H9 (cell line): ENCODE measurements at regions not wholly inside any gene's neighbourhood (a gene's known extent, or its start where the extent isn't known, plus 50 kb on each side); places are given as distances from the start of the nearest gene placed in this dataset.

ENCODE experiments used
- DNase-seq: peaks from one replicate; pipeline ENCODE4 v3.0.0-alpha.2; 2017
- H2AFZ ChIP-seq: one replicate; pipeline ENCODE4 v1.6.1; 2013; ENCODE audit warnings: mild to moderate bottlenecking, low read length, control low read depth, moderate library complexity
- H2AK5ac ChIP-seq: 2 replicates; pipeline ENCODE4 v1.6.1; 2013; ENCODE audit warnings: low read length, control low read depth, mixed read lengths; ENCODE audit not compliant: insufficient read length
- H2BK120ac ChIP-seq: one replicate; pipeline ENCODE4 v1.6.1; 2013; ENCODE audit warnings: low read depth, mild to moderate bottlenecking, low read length, control low read depth, inconsistent platforms; ENCODE audit not compliant: poor library complexity, severe bottlenecking
- H2BK12ac ChIP-seq: 2 replicates; pipeline ENCODE4 v1.6.1; 2013; ENCODE audit warnings: low read length, control low read depth, mixed read lengths, low read depth; ENCODE audit not compliant: insufficient read length
- H2BK15ac ChIP-seq: 2 replicates; pipeline ENCODE4 v1.6.1; 2013; ENCODE audit warnings: low read depth, low read length, control low read depth
- H2BK20ac ChIP-seq: one replicate; pipeline ENCODE4 v1.6.1; 2013; ENCODE audit warnings: low read depth, mild to moderate bottlenecking, low read length, control low read depth, inconsistent platforms; ENCODE audit not compliant: poor library complexity, severe bottlenecking
- H2BK5ac ChIP-seq: 2 replicates; pipeline ENCODE4 v1.6.1; 2013; ENCODE audit warnings: low read length, control low read depth, mixed read lengths; ENCODE audit not compliant: insufficient read length
- H3K14ac ChIP-seq: 2 replicates; pipeline ENCODE4 v1.6.1; 2013; ENCODE audit warnings: low read length, control low read depth; ENCODE audit not compliant: insufficient read depth
- H3K18ac ChIP-seq: 2 replicates; pipeline ENCODE4 v1.6.1; 2013; ENCODE audit warnings: low read depth, mild to moderate bottlenecking, mixed read lengths, low read length, control low read depth; ENCODE audit not compliant: insufficient read length
- H3K23ac ChIP-seq: 2 replicates; pipeline ENCODE4 v1.6.1; 2013; ENCODE audit warnings: low read length, control low read depth, mixed read lengths, low read depth; ENCODE audit not compliant: insufficient read length
- H3K23me2 ChIP-seq: 2 replicates; pipeline ENCODE4 v1.6.1; 2013; ENCODE audit warnings: low read depth, mild to moderate bottlenecking, mixed read lengths, low read length, control low read depth; ENCODE audit not compliant: insufficient read length, poor library complexity, severe bottlenecking
- H3K27ac ChIP-seq: 2 replicates; pipeline ENCODE4 v1.5.1; 2013; ENCODE audit warnings: low read length, control low read depth, mixed read lengths, low read depth; ENCODE audit not compliant: insufficient read length
- H3K27me3 ChIP-seq: 2 replicates; pipeline ENCODE4 v1.6.1; 2013; ENCODE audit warnings: low read length, control low read depth, inconsistent platforms; ENCODE audit not compliant: insufficient read depth
- H3K4ac ChIP-seq: 2 replicates; pipeline ENCODE4 v1.6.1; 2013; ENCODE audit warnings: low read depth, mild to moderate bottlenecking, control low read depth, inconsistent platforms, low read length, moderate library complexity
- H3K4me1 ChIP-seq: 2 replicates; pipeline ENCODE4 v1.6.1; 2013; ENCODE audit warnings: low read length, control low read depth, inconsistent platforms; ENCODE audit not compliant: insufficient read depth
- H3K4me2 ChIP-seq: 2 replicates; pipeline ENCODE4 v1.6.1; 2013; ENCODE audit warnings: low read length, control low read depth, mixed read lengths; ENCODE audit not compliant: insufficient read length, insufficient read depth
- H3K56ac ChIP-seq: 2 replicates; pipeline ENCODE4 v1.6.1; 2013; ENCODE audit warnings: low read depth, mild to moderate bottlenecking, mixed read lengths, low read length, control low read depth; ENCODE audit not compliant: insufficient read length
- H3K79me1 ChIP-seq: 2 replicates; pipeline ENCODE4 v1.6.1; 2013; ENCODE audit warnings: low read depth, mild to moderate bottlenecking, moderate library complexity, low read length, control low read depth, inconsistent platforms; ENCODE audit not compliant: insufficient read depth, poor library complexity, severe bottlenecking
- H3K79me2 ChIP-seq: 2 replicates; pipeline ENCODE4 v1.6.1; 2013; ENCODE audit warnings: low read length, control low read depth, inconsistent platforms; ENCODE audit not compliant: insufficient read depth
- H3K9ac ChIP-seq: 2 replicates; pipeline ENCODE4 v1.6.1; 2013; ENCODE audit warnings: low read length, control low read depth, mixed read lengths; ENCODE audit not compliant: insufficient read length; ENCODE audit errors: extremely low read depth
- H3K9me3 ChIP-seq: one replicate; pipeline ENCODE4 v1.6.1; 2013; ENCODE audit warnings: low read depth, low read length, inconsistent platforms; ENCODE audit not compliant: control insufficient read depth
- H3T11ph ChIP-seq: one replicate; pipeline ENCODE4 v1.6.1; 2013; ENCODE audit warnings: mild to moderate bottlenecking, low read length, control low read depth, inconsistent platforms
- H4K20me1 ChIP-seq: one replicate; pipeline ENCODE4 v1.6.1; 2013; ENCODE audit not compliant: control insufficient read depth, insufficient read length, insufficient read depth
- H4K5ac ChIP-seq: 2 replicates; pipeline ENCODE4 v1.6.1; 2013; ENCODE audit warnings: low read depth, mild to moderate bottlenecking, mixed read lengths, low read length, control low read depth; ENCODE audit not compliant: insufficient read length
- H4K8ac ChIP-seq: replicated peaks from 2 replicates; pipeline ENCODE4 v1.6.1; 2013; ENCODE audit warnings: low read length, control low read depth, mixed read lengths, low read depth; ENCODE audit not compliant: insufficient read length
- H4K91ac ChIP-seq: 2 replicates; pipeline ENCODE4 v1.6.1; 2013; ENCODE audit warnings: low read depth, mild to moderate bottlenecking, moderate library complexity, mixed read lengths, low read length, control low read depth; ENCODE audit not compliant: insufficient read length
- H3K27ac Mint-ChIP-seq, 3 experiments: 2 replicates in 2 of 3; 3 replicates in 1 of 3; pipeline ENCODE4 v1.8.0; 2020 to 2021; ENCODE audit warnings: mixed read lengths in 3 of 3, mild to moderate bottlenecking in 1 of 3, moderate library complexity in 1 of 3
- H3K27me3 Mint-ChIP-seq: 2 replicates; pipeline ENCODE4 v1.8.0; 2021; ENCODE audit warnings: low read depth, mild to moderate bottlenecking, moderate library complexity, mixed read lengths
- H3K36me3 Mint-ChIP-seq, 3 experiments: 2 replicates in 2 of 3; 3 replicates in 1 of 3; pipeline ENCODE4 v1.8.0; 2020 to 2021; ENCODE audit warnings: low read depth in 3 of 3, mixed read lengths in 3 of 3; ENCODE audit not compliant: insufficient read depth in 1 of 3
- H3K4me1 Mint-ChIP-seq, 2 experiments: 2 replicates each; pipeline ENCODE4 v1.8.0; 2020; ENCODE audit warnings: mixed read lengths in 2 of 2
- H3K4me3 Mint-ChIP-seq, 2 experiments: 2 replicates in 1 of 2; 3 replicates in 1 of 2; pipeline ENCODE4 v1.8.0; 2020 to 2021; ENCODE audit warnings: mild to moderate bottlenecking in 2 of 2, mixed read lengths in 2 of 2, moderate library complexity in 1 of 2
- H3K9me3 Mint-ChIP-seq, 2 experiments: 2 replicates in 1 of 2; 3 replicates in 1 of 2; pipeline ENCODE4 v1.8.0; 2020; ENCODE audit warnings: mild to moderate bottlenecking in 2 of 2, mixed read lengths in 2 of 2, moderate library complexity in 1 of 2
- WGBS: extraction: QIAGEN DNeasy Blood & Tissue Kit; methylation state at CpG from one replicate; pipeline ENCODE4 v1.1.7; 2013; ENCODE audit warnings: missing lambda C conversion rate, low lambda C conversion rate, mixed read lengths; ENCODE audit not compliant: insufficient read length; ENCODE audit errors: extremely low coverage; 5-methylcytosine and 5-hydroxymethylcytosine counted together
- TF ChIP-seq, protein P1 (sequence below): fragments of 200-600 bp; sonication (generic); conservative IDR thresholded peaks from 3 replicates; pipeline ENCODE4 v1.8.0; 2021; ENCODE audit warnings: antibody characterized with exemption, mild to moderate bottlenecking

DNA sequence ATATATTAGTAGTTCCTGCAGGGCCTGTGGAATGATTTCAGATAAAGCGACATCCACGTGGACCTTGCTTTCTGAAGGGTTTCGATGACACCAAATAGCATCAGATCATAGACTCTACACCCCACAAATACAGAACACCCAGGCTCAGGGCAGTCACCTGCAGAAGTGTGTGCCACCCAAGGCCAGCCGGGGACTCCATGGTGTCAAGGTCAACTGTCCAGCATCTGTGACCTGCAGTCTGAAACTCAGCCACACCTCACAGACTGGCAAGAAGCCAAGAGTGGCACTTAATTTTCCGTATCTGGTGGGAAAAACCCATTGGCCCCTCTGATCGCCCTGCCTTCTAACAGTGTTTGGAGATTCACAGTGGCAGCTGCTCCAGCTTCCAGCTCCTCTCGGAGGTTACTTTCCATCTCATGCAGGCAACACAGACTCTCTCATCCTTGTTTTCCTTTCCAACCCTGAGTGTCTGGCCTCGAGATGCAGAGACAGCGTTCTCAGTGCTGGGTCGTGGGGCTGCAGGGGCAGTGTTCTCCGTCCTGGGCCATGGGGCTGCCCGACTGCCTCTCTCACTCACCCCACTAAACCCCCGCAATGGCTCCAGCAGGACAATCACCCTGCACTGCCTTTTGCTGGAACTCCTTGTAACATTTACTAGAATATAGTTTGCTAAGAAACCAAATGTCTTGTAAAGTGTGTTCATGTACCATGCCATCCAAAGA lies 221.9 kb downstream of the IRX2 start:
- H3T11ph ChIP-seq, result no peak overlapping the region
- WGBS, result no CpG with 5 or more reads among the region's 13 CpGs
- H2BK12ac ChIP-seq, result no peak overlapping the region
- peaks cover 4 to 6% (median 5%) of the 10 kb centered on the region in 3 experiments; a peak in 3 of 7 replicates for H3K36me3 Mint-ChIP-seq
- H4K91ac ChIP-seq, result no peak overlapping the region
- H2BK20ac ChIP-seq, result no peak overlapping the region
- H3K4me3 Mint-ChIP-seq, result no peak overlapping the region
- no peak overlapping the region for H3K4me2 ChIP-seq
- no peak overlapping the region for H3K56ac ChIP-seq
- DNase-seq, result no peak
- no peak overlapping the region for H3K27ac ChIP-seq
- H3K4ac ChIP-seq, result no peak overlapping the region
- TF ChIP-seq, protein P1, sequence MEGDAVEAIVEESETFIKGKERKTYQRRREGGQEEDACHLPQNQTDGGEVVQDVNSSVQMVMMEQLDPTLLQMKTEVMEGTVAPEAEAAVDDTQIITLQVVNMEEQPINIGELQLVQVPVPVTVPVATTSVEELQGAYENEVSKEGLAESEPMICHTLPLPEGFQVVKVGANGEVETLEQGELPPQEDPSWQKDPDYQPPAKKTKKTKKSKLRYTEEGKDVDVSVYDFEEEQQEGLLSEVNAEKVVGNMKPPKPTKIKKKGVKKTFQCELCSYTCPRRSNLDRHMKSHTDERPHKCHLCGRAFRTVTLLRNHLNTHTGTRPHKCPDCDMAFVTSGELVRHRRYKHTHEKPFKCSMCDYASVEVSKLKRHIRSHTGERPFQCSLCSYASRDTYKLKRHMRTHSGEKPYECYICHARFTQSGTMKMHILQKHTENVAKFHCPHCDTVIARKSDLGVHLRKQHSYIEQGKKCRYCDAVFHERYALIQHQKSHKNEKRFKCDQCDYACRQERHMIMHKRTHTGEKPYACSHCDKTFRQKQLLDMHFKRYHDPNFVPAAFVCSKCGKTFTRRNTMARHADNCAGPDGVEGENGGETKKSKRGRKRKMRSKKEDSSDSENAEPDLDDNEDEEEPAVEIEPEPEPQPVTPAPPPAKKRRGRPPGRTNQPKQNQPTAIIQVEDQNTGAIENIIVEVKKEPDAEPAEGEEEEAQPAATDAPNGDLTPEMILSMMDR, result no peak
- no peaks in the 10 kb centered on the region for H3K27me3 ChIP-seq
- no peak overlapping the region for H2AK5ac ChIP-seq
- H3K4me1 ChIP-seq, result no peaks in the 10 kb centered on the region; the same call in 1 of the 2 replicates
- no peaks in the 10 kb centered on the region for H4K20me1 ChIP-seq
- peaks cover 3% of the 10 kb centered on the region for H3K27me3 Mint-ChIP-seq
- H4K8ac ChIP-seq, result no peak overlapping the region
- no peak overlapping the region for H3K14ac ChIP-seq
- no peak overlapping the region for H2BK15ac ChIP-seq
- no peaks in the 10 kb centered on the region for H3K23me2 ChIP-seq
- peaks cover 10 to 18% of the 10 kb centered on the region in 2 experiments for H3K9me3 Mint-ChIP-seq
- H3K9me3 ChIP-seq, result peaks cover 4% of the 10 kb centered on the region
- no peak overlapping the region for H4K5ac ChIP-seq
- no peak overlapping the region for H3K23ac ChIP-seq
- no peak overlapping the region for H2BK120ac ChIP-seq
- no peak overlapping the region for H2AFZ ChIP-seq
- H3K9ac ChIP-seq, result no peak overlapping the region
- no peaks in the 10 kb centered on the region for H3K79me1 ChIP-seq
- peaks cover 0 to 4% of the 10 kb centered on the region in 2 experiments; a peak in 3 of 4 replicates for H3K4me1 Mint-ChIP-seq
- H3K27ac Mint-ChIP-seq, result no peak overlapping the region; a peak in 1 of 7 replicates
- H2BK5ac ChIP-seq, result no peak overlapping the region
- no peak overlapping the region for H3K18ac ChIP-seq
- H3K79me2 ChIP-seq, result no peaks in the 10 kb centered on the region
